ENCODE measurements at regions not wholly inside any gene's neighbourhood (a gene's known extent, or its start where the extent isn't known, plus 50 kb on each side); places are given as distances from the start of the nearest gene placed in this dataset.

DNA sequence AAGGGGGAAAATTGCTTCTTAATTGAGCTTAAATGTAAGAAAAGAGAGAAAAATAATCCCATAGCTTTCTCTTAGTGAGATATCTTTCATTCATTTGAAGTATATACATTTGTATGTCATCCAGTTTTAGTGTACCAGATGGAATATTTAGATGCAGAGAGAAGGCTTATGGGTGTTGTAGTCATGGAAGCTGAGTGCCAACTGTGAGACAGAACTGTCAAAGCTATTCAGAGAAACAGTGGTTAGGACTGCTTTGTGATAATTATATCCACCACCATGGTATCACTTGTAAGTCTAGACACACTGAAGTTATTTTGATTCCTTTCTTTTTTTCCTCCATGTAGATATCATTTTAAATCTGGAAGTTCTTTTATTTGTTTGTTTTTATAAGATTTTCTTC is 524.3 kb upstream of the EPHA7 start:
- H3K4me2 ChIP-seq (ENCODE audit: low read length), result no peak overlapping the region
- H3K27ac ChIP-seq (ENCODE audit: low read length), result no peak overlapping the region
- no peaks in the 10 kb centered on the region for H3K9me3 ChIP-seq (ENCODE audit: low read length)
- no peak overlapping the region for H2AFZ ChIP-seq (ENCODE audit: low read depth, low read length)
- H3K9ac ChIP-seq (ENCODE audit: low read length), result no peak overlapping the region
- H3K4me3 ChIP-seq (ENCODE audit: low read length), result no peak overlapping the region
- no peaks in the 10 kb centered on the region for H3K79me2 ChIP-seq (replicated peaks; ENCODE audit: insufficient read depth, low read length)
- no peaks in the 10 kb centered on the region for H4K20me1 ChIP-seq (ENCODE audit: insufficient read depth)
- no peaks in the 10 kb centered on the region for H3K9me2 ChIP-seq (ENCODE audit: insufficient read depth, low read length)
- H3K27me3 ChIP-seq (ENCODE audit: insufficient read depth, low read depth, low read length), result no peaks in the 10 kb centered on the region
- peak; percentile 10 for TF ChIP-seq POLR2AphosphoS5 (IDR thresholded peaks at IDR 0.05)
- TF ChIP-seq TAF1 (IDR thresholded peaks at IDR 0.05; ENCODE audit: low read depth), result no peak
- no peaks in the 10 kb centered on the region for H3F3A ChIP-seq (ENCODE audit: insufficient read depth, low read length, poor library complexity, severe bottlenecking)
- H3K36me3 ChIP-seq (ENCODE audit: insufficient read depth, low read length), result no peaks in the 10 kb centered on the region

DNA sequence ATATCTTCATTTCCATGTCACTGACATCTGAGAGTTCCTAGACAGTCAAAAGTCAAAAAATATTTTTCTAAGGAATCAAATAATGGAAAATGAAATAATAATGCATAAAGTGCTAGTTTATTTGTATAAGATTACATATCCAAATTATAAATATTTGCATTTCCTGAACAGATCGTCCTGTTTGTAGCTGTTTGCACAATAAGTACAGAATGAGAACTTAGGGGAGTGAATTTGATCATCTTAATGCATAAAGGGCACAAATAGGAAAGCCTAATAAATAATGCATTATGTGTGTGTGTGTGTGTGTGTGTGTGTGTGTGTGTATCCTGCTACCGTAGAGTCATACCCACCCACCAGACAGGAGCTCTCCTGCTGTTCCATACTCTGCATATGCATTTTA is 521.0 kb upstream of the EPHA7 start:
- H2AFZ ChIP-seq (ENCODE audit: low read depth, low read length), result no peak overlapping the region
- no peaks in the 10 kb centered on the region for H3K27me3 ChIP-seq (ENCODE audit: insufficient read depth, low read depth, low read length)
- H3K4me3 ChIP-seq (ENCODE audit: low read length), result no peak overlapping the region
- H3F3A ChIP-seq (ENCODE audit: insufficient read depth, low read length, poor library complexity, severe bottlenecking), result no peaks in the 10 kb centered on the region
- H3K4me2 ChIP-seq (ENCODE audit: low read length), result no peak overlapping the region
- no peak overlapping the region for H3K9ac ChIP-seq (ENCODE audit: low read length)
- no peaks in the 10 kb centered on the region for H4K20me1 ChIP-seq (ENCODE audit: insufficient read depth)
- H3K9me3 ChIP-seq (ENCODE audit: low read length), result no peaks in the 10 kb centered on the region
- no peaks in the 10 kb centered on the region for H3K36me3 ChIP-seq (ENCODE audit: insufficient read depth, low read length)
- TF ChIP-seq, protein P1, sequence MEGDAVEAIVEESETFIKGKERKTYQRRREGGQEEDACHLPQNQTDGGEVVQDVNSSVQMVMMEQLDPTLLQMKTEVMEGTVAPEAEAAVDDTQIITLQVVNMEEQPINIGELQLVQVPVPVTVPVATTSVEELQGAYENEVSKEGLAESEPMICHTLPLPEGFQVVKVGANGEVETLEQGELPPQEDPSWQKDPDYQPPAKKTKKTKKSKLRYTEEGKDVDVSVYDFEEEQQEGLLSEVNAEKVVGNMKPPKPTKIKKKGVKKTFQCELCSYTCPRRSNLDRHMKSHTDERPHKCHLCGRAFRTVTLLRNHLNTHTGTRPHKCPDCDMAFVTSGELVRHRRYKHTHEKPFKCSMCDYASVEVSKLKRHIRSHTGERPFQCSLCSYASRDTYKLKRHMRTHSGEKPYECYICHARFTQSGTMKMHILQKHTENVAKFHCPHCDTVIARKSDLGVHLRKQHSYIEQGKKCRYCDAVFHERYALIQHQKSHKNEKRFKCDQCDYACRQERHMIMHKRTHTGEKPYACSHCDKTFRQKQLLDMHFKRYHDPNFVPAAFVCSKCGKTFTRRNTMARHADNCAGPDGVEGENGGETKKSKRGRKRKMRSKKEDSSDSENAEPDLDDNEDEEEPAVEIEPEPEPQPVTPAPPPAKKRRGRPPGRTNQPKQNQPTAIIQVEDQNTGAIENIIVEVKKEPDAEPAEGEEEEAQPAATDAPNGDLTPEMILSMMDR (IDR thresholded peaks at IDR 0.05; ENCODE audit: poor library complexity, severe bottlenecking), result no peak
- TF ChIP-seq POLR2AphosphoS5 (IDR thresholded peaks at IDR 0.05), result no peak
- TF ChIP-seq MXI1 (conservative IDR thresholded peaks at IDR 0.05; ENCODE audit: poor library complexity, severe bottlenecking), result no peak
- no peak for TF ChIP-seq EP300 (conservative IDR thresholded peaks at IDR 0.05; ENCODE audit: poor library complexity, severe bottlenecking)
- TF ChIP-seq SMC3 (conservative IDR thresholded peaks at IDR 0.05; ENCODE audit: poor library complexity), result no peak
- no peak for TF ChIP-seq EZH2 (IDR thresholded peaks at IDR 0.05; ENCODE audit: borderline replicate concordance, insufficient read depth, low read length, poor library complexity, severe bottlenecking)
- no peak for TF ChIP-seq TAF1 (IDR thresholded peaks at IDR 0.05; ENCODE audit: low read depth)
- no peak for TF ChIP-seq RAD21 (conservative IDR thresholded peaks at IDR 0.05)
- TF ChIP-seq, protein P2, sequence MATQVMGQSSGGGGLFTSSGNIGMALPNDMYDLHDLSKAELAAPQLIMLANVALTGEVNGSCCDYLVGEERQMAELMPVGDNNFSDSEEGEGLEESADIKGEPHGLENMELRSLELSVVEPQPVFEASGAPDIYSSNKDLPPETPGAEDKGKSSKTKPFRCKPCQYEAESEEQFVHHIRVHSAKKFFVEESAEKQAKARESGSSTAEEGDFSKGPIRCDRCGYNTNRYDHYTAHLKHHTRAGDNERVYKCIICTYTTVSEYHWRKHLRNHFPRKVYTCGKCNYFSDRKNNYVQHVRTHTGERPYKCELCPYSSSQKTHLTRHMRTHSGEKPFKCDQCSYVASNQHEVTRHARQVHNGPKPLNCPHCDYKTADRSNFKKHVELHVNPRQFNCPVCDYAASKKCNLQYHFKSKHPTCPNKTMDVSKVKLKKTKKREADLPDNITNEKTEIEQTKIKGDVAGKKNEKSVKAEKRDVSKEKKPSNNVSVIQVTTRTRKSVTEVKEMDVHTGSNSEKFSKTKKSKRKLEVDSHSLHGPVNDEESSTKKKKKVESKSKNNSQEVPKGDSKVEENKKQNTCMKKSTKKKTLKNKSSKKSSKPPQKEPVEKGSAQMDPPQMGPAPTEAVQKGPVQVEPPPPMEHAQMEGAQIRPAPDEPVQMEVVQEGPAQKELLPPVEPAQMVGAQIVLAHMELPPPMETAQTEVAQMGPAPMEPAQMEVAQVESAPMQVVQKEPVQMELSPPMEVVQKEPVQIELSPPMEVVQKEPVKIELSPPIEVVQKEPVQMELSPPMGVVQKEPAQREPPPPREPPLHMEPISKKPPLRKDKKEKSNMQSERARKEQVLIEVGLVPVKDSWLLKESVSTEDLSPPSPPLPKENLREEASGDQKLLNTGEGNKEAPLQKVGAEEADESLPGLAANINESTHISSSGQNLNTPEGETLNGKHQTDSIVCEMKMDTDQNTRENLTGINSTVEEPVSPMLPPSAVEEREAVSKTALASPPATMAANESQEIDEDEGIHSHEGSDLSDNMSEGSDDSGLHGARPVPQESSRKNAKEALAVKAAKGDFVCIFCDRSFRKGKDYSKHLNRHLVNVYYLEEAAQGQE (IDR thresholded peaks at IDR 0.05; ENCODE audit: borderline replicate concordance), result no peak
- H3K9me2 ChIP-seq (ENCODE audit: insufficient read depth, low read length), result no peaks in the 10 kb centered on the region
- no peak overlapping the region for H3K27ac ChIP-seq (ENCODE audit: low read length)
- H3K79me2 ChIP-seq (replicated peaks; ENCODE audit: insufficient read depth, low read length), result no peaks in the 10 kb centered on the region

DNA sequence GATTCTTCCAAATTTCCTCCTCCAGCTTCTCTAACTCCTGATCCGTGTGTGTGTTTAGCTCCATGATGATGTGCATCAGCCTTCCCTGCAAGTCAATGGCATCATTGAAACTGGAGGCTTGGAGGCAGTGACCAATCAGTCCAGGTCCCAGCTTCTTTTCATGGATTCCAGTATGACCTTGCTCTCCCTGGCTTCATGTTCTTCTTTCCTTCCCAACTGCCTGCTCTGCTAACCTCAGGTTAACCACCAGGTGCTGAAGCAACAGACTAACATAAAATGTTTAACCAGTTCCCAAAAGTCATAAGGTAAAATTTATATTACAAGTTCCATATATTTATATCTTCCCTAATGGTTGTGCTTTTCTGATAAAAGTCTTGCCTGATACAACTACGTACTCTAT is 512.8 kb upstream of the EPHA7 start:
- no peak overlapping the region for H3K27ac ChIP-seq (ENCODE audit: low read length)
- H3K9me2 ChIP-seq (ENCODE audit: insufficient read depth, low read length), result no peaks in the 10 kb centered on the region
- no peaks in the 10 kb centered on the region for H3K27me3 ChIP-seq (ENCODE audit: insufficient read depth, low read depth, low read length)
- H3K79me2 ChIP-seq (replicated peaks; ENCODE audit: insufficient read depth, low read length), result no peaks in the 10 kb centered on the region
- TF ChIP-seq SMC3 (conservative IDR thresholded peaks at IDR 0.05; ENCODE audit: poor library complexity) (no peak), EP300 (conservative IDR thresholded peaks at IDR 0.05; ENCODE audit: poor library complexity, severe bottlenecking) (no peak)
- H3K9me3 ChIP-seq (ENCODE audit: low read length), result no peaks in the 10 kb centered on the region
- no peak overlapping the region for H3K4me2 ChIP-seq (ENCODE audit: low read length)
- H3K4me3 ChIP-seq (ENCODE audit: low read length), result no peak overlapping the region
- no peaks in the 10 kb centered on the region for H3K36me3 ChIP-seq (ENCODE audit: insufficient read depth, low read length)
- no peak overlapping the region for H2AFZ ChIP-seq (ENCODE audit: low read depth, low read length)
- no peak overlapping the region for H3K9ac ChIP-seq (ENCODE audit: low read length)
- no peaks in the 10 kb centered on the region for H4K20me1 ChIP-seq (ENCODE audit: insufficient read depth)
- H3F3A ChIP-seq (ENCODE audit: insufficient read depth, low read length, poor library complexity, severe bottlenecking), result no peaks in the 10 kb centered on the region

Measured in neural cell (in vitro differentiated cells).